K562 (cell line): ENCODE measurements at regions not wholly inside any gene's neighbourhood (a gene's known extent, or its start where the extent isn't known, plus 50 kb on each side); places are given as distances from the start of the nearest gene placed in this dataset.

Source experiments
- ATAC-seq: fragments of 200-7000 bp; cut with Tn5 transposase; 3 replicates; pipeline ENCODE4 v1.9.1; 2020; ENCODE audit warnings: moderate library complexity
- BruUV-seq: library from RNA; stranded (reverse); fragments of 400-500 nt; replicated peaks from 2 replicates; lab custom pipeline; 2021; lab: Mats Ljungman, UMichigan
- CTCF ChIA-PET: fragments of 300-600 bp; formaldehyde crosslinking; extraction: SDS; loops from one replicate; lab custom pipeline; 2021; ENCODE audit warnings: low intra/inter-chr PET ratio; lab: Yijun Ruan, JAX
- POLR2A ChIA-PET: fragments of 300-600, 350-650 bp; sonication (Branson Sonifier 250); formaldehyde crosslinking; extraction: SDS; loops from one replicate; lab custom pipeline; 2021; ENCODE audit warnings: antibody characterized with exemption, inconsistent platforms; lab: Yijun Ruan, JAX
- DNase-seq, 4 experiments: peaks; one replicate each; pipeline versions ENCODE4 v3.0.0 to v3.0.0-alpha.2; 2011 to 2018; ENCODE audit warnings: low spot score in 3 of 4, mixed read lengths in 3 of 4; ENCODE audit errors: extremely low read depth in 1 of 4
- FAIRE-seq: peaks from 2 replicates; lab custom pipeline; 2011; peaks lifted over from hg19 to GRCh38; lab: Jason Lieb, UNC
- H2AFZ ChIP-seq: 2 replicates; pipeline ENCODE4 v1.6.0; 2011; ENCODE audit warnings: low read depth, low read length, control low read depth, inconsistent platforms
- H3K27ac ChIP-seq: fragments of 200-600 bp; 3 replicates; pipeline ENCODE4 v1.8.0; 2011; ENCODE audit warnings: low read depth, mild to moderate bottlenecking, control low read depth, inconsistent platforms, low read length, moderate library complexity, mixed read lengths; ENCODE audit errors: extremely low read depth
- H3K27me3 ChIP-seq, 2 experiments: fragments of 300-600 bp in 1 of 2; 2 replicates in 1 of 2; 3 replicates in 1 of 2; pipeline versions ENCODE4 v1.6.0 to v1.8.0; 2011; ENCODE audit warnings: inconsistent platforms in 2 of 2, low read length in 2 of 2, mild to moderate bottlenecking in 1 of 2, mixed read lengths in 1 of 2, moderate library complexity in 1 of 2; ENCODE audit not compliant: control insufficient read depth in 2 of 2, insufficient read depth in 2 of 2
- H3K36me3 ChIP-seq: fragments of 300-600 bp; 3 replicates; pipeline ENCODE4 v1.8.0; 2011; ENCODE audit warnings: mild to moderate bottlenecking, low read length, inconsistent platforms; ENCODE audit not compliant: control insufficient read depth, insufficient read depth
- H3K4me1 ChIP-seq, 2 experiments: fragments of 200-600 bp in 1 of 2; replicated peaks in 1 of 2; 2 replicates in 1 of 2; 3 replicates in 1 of 2; pipeline versions ENCODE4 v1.5.1 to v1.8.0; 2011; ENCODE audit warnings: inconsistent platforms in 2 of 2, low read length in 2 of 2, mild to moderate bottlenecking in 1 of 2, mixed read lengths in 1 of 2, moderate library complexity in 1 of 2; ENCODE audit not compliant: control insufficient read depth in 2 of 2, insufficient read depth in 2 of 2
- H3K4me2 ChIP-seq: 2 replicates; pipeline ENCODE4 v1.6.1; 2011; ENCODE audit warnings: low read length, control low read depth, inconsistent platforms, mixed read lengths; ENCODE audit not compliant: insufficient read depth
- H3K4me3 ChIP-seq: fragments of 200-600 bp; sonication (generic), shearing (Covaris generic); 2 replicates; pipeline ENCODE4 v1.5.1; 2016; ENCODE audit warnings: control low read depth, inconsistent platforms
- H3K79me2 ChIP-seq: fragments of 200-600 bp; 3 replicates; pipeline ENCODE4 v1.8.0; 2011; ENCODE audit warnings: low read length, inconsistent platforms; ENCODE audit not compliant: control insufficient read depth, insufficient read depth
- H3K9ac ChIP-seq, 2 experiments: 2 replicates each; pipeline versions ENCODE4 v1.6.0 to v1.6.1; 2011; ENCODE audit warnings: low read depth in 2 of 2, low read length in 2 of 2, control low read depth in 1 of 2, inconsistent platforms in 1 of 2, mild to moderate bottlenecking in 1 of 2, mixed read lengths in 1 of 2; ENCODE audit not compliant: insufficient read depth in 1 of 2
- H3K9me1 ChIP-seq: one replicate; pipeline ENCODE4 v1.6.0; 2011; ENCODE audit warnings: inconsistent platforms, mild to moderate bottlenecking, low read length, moderate library complexity; ENCODE audit not compliant: control insufficient read depth, insufficient read depth
- H3K9me3 ChIP-seq: replicated peaks from 2 replicates; pipeline ENCODE4 v1.5.1; 2011; ENCODE audit warnings: low read depth, low read length, inconsistent platforms; ENCODE audit not compliant: control insufficient read depth, insufficient read depth
- H4K20me1 ChIP-seq: replicated peaks from 2 replicates; pipeline ENCODE4 v1.6.1; 2011; ENCODE audit warnings: low read length, inconsistent platforms, mixed read lengths; ENCODE audit not compliant: control insufficient read depth, insufficient read depth
- ARID1B ChIP-seq: fragments of 450-650 bp; IDR thresholded peaks from 2 replicates; pipeline ENCODE4 v1.6.1; 2016; ENCODE audit warnings: antibody characterized with exemption, mild to moderate bottlenecking, inconsistent platforms
- CCAR2 ChIP-seq: fragments of 200-400 bp; formaldehyde crosslinking; IDR thresholded peaks from 2 replicates; pipeline ENCODE4 v1.6.1; 2017; ENCODE audit warnings: mild to moderate bottlenecking, low read depth, low read length
- KLF6 ChIP-seq: fragments of 250-450 bp; sonication (Bioruptor Pico); IDR thresholded peaks from 2 replicates; pipeline ENCODE4 v1.4.0; 2020; ENCODE audit warnings: mild to moderate bottlenecking, moderate library complexity, borderline replicate concordance
- MCM2 ChIP-seq: fragments of 450-650 bp; IDR thresholded peaks from 2 replicates; pipeline ENCODE4 v1.6.1; 2017; ENCODE audit warnings: low read depth, mild to moderate bottlenecking
- MEIS2 ChIP-seq: fragments of 450-650 bp; IDR thresholded peaks from 2 replicates; pipeline ENCODE4 v1.6.1; 2014; ENCODE audit warnings: mild to moderate bottlenecking; ENCODE audit not compliant: partially characterized antibody
- NELFE ChIP-seq: IDR thresholded peaks from 2 replicates; pipeline ENCODE4 v1.6.1; 2011; ENCODE audit warnings: mild to moderate bottlenecking; ENCODE audit not compliant: insufficient read depth, insufficient read length
- NR0B1 ChIP-seq: fragments of 450-650 bp; IDR thresholded peaks from one replicate; pipeline ENCODE4 v1.6.1; 2018; ENCODE audit warnings: mild to moderate bottlenecking, moderate library complexity; ENCODE audit not compliant: partially characterized antibody
- POLR3G ChIP-seq: IDR thresholded peaks from 2 replicates; pipeline ENCODE4 v1.6.1; 2011; ENCODE audit not compliant: insufficient read length, insufficient replicate concordance; ENCODE audit errors: extremely low read depth
- SMAD4 ChIP-seq: fragments of 250-450 bp; sonication (Bioruptor Pico); conservative IDR thresholded peaks from 2 replicates; pipeline ENCODE4 v1.8.0; 2021; ENCODE audit warnings: inconsistent platforms, mild to moderate bottlenecking, moderate library complexity
- SMARCE1 ChIP-seq: fragments of 450-650 bp; IDR thresholded peaks from 2 replicates; pipeline ENCODE4 v1.7.1; 2016; ENCODE audit warnings: mild to moderate bottlenecking
- WGBS: fragments of 100-300 bp; shearing (Covaris generic); methylation state at CpG from one replicate; pipeline ENCODE4 v1.1.6; 2016; ENCODE audit warnings: low coverage, mixed read lengths; ENCODE audit not compliant: insufficient coverage; ENCODE audit errors: missing lambda C conversion rate; 5-methylcytosine and 5-hydroxymethylcytosine counted together
- in situ Hi-C: fragments of 300-500 bp; cut with MboI; formaldehyde crosslinking; loops from 4 replicates; pipeline ENCODE4 v1.15.0; 2018; ENCODE audit warnings: inconsistent platforms, mixed read lengths
- intact Hi-C: fragments of 100-400 bp; cut with micrococcal nuclease; formaldehyde crosslinking; loops from 2 replicates; pipeline ENCODE4 v1.14.2; 2022
- TF ChIP-seq, protein P1 (sequence below): fragments of 250-450 bp; sonication (Bioruptor Pico); IDR thresholded peaks from 2 replicates; pipeline ENCODE4 v1.9.0; 2021; ENCODE audit warnings: mild to moderate bottlenecking
- TF ChIP-seq, protein P2 (sequence below): sonication (generic); formaldehyde crosslinking; IDR thresholded peaks from 2 replicates; pipeline ENCODE4 v1.8.0; 2022; ENCODE audit warnings: missing genetic modification reagents, mild to moderate bottlenecking, borderline replicate concordance
- TF ChIP-seq, protein P3 (sequence below), 2 experiments: fragments of 200-800 bp in 1 of 2; sonication (Bioruptor generic) in 1 of 2; sonication (generic) in 1 of 2; formaldehyde crosslinking in 1 of 2; IDR thresholded peaks in 1 of 2; conservative IDR thresholded peaks in 1 of 2; 2 replicates each; pipeline versions ENCODE4 v1.5.0 to v1.6.1; 2016 to 2020; ENCODE audit warnings: missing compliant biosample characterization in 1 of 2, missing genetic modification characterization in 1 of 2, missing genetic modification reagents in 1 of 2

DNA sequence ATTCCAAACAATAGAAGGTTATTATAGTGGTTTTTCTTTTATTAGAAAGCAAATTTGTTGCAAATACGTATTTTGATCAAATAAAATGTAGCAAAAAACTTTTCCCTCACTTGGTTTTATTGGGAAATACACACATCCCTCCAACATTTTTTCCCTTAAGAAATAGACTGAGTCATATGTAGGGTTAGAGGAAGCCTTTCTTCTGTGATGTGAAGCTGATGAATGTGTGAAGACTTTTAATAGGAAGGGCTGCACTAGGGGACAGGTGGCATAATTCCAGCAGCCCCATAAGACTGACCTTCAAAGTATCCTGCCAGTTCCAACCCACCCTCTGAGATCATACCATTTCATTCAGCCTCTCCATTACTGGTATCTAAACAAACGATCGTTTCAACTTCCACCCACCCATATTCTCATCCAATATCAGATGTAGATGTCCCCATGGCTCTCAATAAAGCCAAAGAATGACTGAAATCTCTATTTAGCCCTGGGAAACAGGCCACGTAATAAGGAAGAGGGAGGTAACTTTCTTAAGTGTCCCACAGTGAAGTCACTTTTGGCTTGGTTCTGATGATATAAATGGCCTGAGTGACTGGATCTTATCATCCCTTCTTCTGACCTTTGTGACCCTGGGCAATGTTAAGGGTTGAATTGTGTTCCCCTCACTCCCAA, 64.7 kb upstream of the LPAR1 start:
- intact Hi-C loops: no loop called here
- no peaks in the 10 kb centered on the region for H3K9me3 ChIP-seq
- 0% methylated on average over 4 of the region's 4 CpGs for WGBS
- no peak overlapping the region for H2AFZ ChIP-seq
- in situ Hi-C loops: no loop called here
- TF ChIP-seq SMAD4 (CRISPR knock-in tag): no peak
- TF ChIP-seq, protein P1, sequence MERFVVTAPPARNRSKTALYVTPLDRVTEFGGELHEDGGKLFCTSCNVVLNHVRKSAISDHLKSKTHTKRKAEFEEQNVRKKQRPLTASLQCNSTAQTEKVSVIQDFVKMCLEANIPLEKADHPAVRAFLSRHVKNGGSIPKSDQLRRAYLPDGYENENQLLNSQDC: no peak
- TF ChIP-seq ARID1B: no peak
- TF ChIP-seq KLF6 (CRISPR knock-in tag): no peak
- no peak for TF ChIP-seq CCAR2
- no peak for TF ChIP-seq NELFE
- TF ChIP-seq, protein P2, sequence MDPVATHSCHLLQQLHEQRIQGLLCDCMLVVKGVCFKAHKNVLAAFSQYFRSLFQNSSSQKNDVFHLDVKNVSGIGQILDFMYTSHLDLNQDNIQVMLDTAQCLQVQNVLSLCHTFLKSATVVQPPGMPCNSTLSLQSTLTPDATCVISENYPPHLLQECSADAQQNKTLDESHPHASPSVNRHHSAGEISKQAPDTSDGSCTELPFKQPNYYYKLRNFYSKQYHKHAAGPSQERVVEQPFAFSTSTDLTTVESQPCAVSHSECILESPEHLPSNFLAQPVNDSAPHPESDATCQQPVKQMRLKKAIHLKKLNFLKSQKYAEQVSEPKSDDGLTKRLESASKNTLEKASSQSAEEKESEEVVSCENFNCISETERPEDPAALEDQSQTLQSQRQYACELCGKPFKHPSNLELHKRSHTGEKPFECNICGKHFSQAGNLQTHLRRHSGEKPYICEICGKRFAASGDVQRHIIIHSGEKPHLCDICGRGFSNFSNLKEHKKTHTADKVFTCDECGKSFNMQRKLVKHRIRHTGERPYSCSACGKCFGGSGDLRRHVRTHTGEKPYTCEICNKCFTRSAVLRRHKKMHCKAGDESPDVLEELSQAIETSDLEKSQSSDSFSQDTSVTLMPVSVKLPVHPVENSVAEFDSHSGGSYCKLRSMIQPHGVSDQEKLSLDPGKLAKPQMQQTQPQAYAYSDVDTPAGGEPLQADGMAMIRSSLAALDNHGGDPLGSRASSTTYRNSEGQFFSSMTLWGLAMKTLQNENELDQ: no peak
- TF ChIP-seq MEIS2: no peak
- no peak for TF ChIP-seq POLR3G
- TF ChIP-seq SMARCE1: no peak
- TF ChIP-seq, protein P3, sequence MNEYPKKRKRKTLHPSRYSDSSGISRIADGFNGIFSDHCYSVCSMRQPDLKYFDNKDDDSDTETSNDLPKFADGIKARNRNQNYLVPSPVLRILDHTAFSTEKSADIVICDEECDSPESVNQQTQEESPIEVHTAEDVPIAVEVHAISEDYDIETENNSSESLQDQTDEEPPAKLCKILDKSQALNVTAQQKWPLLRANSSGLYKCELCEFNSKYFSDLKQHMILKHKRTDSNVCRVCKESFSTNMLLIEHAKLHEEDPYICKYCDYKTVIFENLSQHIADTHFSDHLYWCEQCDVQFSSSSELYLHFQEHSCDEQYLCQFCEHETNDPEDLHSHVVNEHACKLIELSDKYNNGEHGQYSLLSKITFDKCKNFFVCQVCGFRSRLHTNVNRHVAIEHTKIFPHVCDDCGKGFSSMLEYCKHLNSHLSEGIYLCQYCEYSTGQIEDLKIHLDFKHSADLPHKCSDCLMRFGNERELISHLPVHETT (CRISPR knock-in tag; conservative IDR thresholded peaks at IDR 0.05 in 1 of 2, IDR thresholded peaks at IDR 0.05 in 1 of 2): no peak
- no peak for TF ChIP-seq NR0B1
- TF ChIP-seq MCM2: no peak
- TF ChIP-seq, all 486 proteins: peak for 0
- no peak overlapping the region for H3K4me3 ChIP-seq
- H3K4me1 ChIP-seq: no peaks in the 10 kb centered on the region
- H3K27me3 ChIP-seq: no peaks in the 10 kb centered on the region
- no peaks in the 10 kb centered on the region for H3K36me3 ChIP-seq
- DNase-seq: no peak
- no peak overlapping the region for H3K4me2 ChIP-seq
- ATAC-seq: no peak
- H3K27ac ChIP-seq: no peak overlapping the region
- H3K9me1 ChIP-seq: no peaks in the 10 kb centered on the region
- H4K20me1 ChIP-seq: no peaks in the 10 kb centered on the region
- no peak overlapping the region for H3K9ac ChIP-seq
- ChIA-PET POLR2A (no interaction called here), CTCF (no interaction called here)
- FAIRE-seq: no peak
- H3K79me2 ChIP-seq: no peaks in the 10 kb centered on the region
- BruUV-seq: no TSS peak
